Vagina (tissue), 2 donors: ENCODE measurements at regions not wholly inside any gene's neighbourhood (a gene's known extent, or its start where the extent isn't known, plus 50 kb on each side); places are given as distances from the start of the nearest gene placed in this dataset.

Source experiments
- DNase-seq, 2 donors: peaks; one replicate each; pipeline ENCODE4 v3.0.0-alpha.2; 2017; ENCODE audit errors: extremely low spot score in 2 of 2
- H3K27ac ChIP-seq: fragments of 200-600 bp; sonication (generic); one replicate; pipeline ENCODE4 v1.5.1; 2019
- H3K27me3 ChIP-seq: fragments of 200-600 bp; sonication (generic); one replicate; pipeline ENCODE4 v1.5.1; 2019
- H3K36me3 ChIP-seq, 2 donors: fragments of 200-600 bp; sonication (generic); one replicate each; pipeline ENCODE4 v1.5.1; 2017 to 2019
- H3K4me1 ChIP-seq: fragments of 200-600 bp; sonication (generic); one replicate; pipeline ENCODE4 v1.5.1; 2019
- H3K4me3 ChIP-seq, 2 donors: fragments of 200-600 bp; sonication (generic); 1 replicate in 1 of 2; 2 replicates in 1 of 2; pipeline ENCODE4 v1.5.1; 2016 to 2019
- H3K9me3 ChIP-seq: fragments of 200-600 bp; sonication (generic); one replicate; pipeline ENCODE4 v1.5.1; 2019
- CTCF ChIP-seq, 3 experiments: fragments of 450-650 bp in 2 of 3; fragments of 200-600 bp in 1 of 3; sonication (generic) in 1 of 3; IDR thresholded peaks; one replicate each; pipeline ENCODE4 v1.5.1; 2017 to 2019; ENCODE audit warnings: antibody characterized with exemption in 3 of 3, mild to moderate bottlenecking in 2 of 3, moderate library complexity in 2 of 3
- POLR2A ChIP-seq, 2 donors: fragments of 450-650 bp; IDR thresholded peaks; one replicate each; pipeline ENCODE4 v1.6.1; 2017; ENCODE audit warnings: antibody characterized with exemption in 2 of 2, mild to moderate bottlenecking in 2 of 2, moderate library complexity in 2 of 2
- POLR2AphosphoS5 ChIP-seq, 2 donors: sonication (generic); formaldehyde crosslinking; IDR thresholded peaks; one replicate each; pipeline ENCODE4 v1.9.0; 2017; ENCODE audit warnings: antibody characterized with exemption in 2 of 2, mild to moderate bottlenecking in 2 of 2, low read depth in 1 of 2; ENCODE audit not compliant: insufficient read depth in 1 of 2
- intact Hi-C: fragments of 100-400 bp; cut with DNase I; formaldehyde crosslinking; loops from one replicate; pipeline ENCODE4 v1.15.1; 2023

- Histone ChIP-seq H3K27ac (no peak overlapping the region), H3K27me3 (no peaks in the 10 kb centered on the region), H3K9me3 (no peaks in the 10 kb centered on the region), H3K4me1 (no peaks in the 10 kb centered on the region), H3K36me3 (no peaks in the 10 kb centered on the region), H3K4me3 (no peak overlapping the region)
- no peak for TF ChIP-seq CTCF (IDR thresholded peaks at IDR 0.05)
- TF ChIP-seq POLR2AphosphoS5 (IDR thresholded peaks at IDR 0.05; ENCODE audit: insufficient read depth in 1 of 2, low read depth in 1 of 2) = no peak
- TF ChIP-seq POLR2A (IDR thresholded peaks at IDR 0.05) = no peak
- intact Hi-C loops = no loop called here
- no peak for DNase-seq
Measured at GRCh38 chr21:36627242-36627641, 71.7 kb upstream of the SIM2 start.

GRCh38 chr21:36628106-36628505 is 70.8 kb upstream of the SIM2 start:
- Histone ChIP-seq H3K27ac (no peak overlapping the region), H3K4me3 (no peak overlapping the region), H3K4me1 (no peaks in the 10 kb centered on the region), H3K9me3 (no peaks in the 10 kb centered on the region), H3K27me3 (no peaks in the 10 kb centered on the region), H3K36me3 (no peaks in the 10 kb centered on the region)
- intact Hi-C loops = no loop called here
- no peak for TF ChIP-seq POLR2AphosphoS5 (IDR thresholded peaks at IDR 0.05; ENCODE audit: insufficient read depth in 1 of 2, low read depth in 1 of 2)
- no peak for TF ChIP-seq CTCF (IDR thresholded peaks at IDR 0.05)
- TF ChIP-seq POLR2A (IDR thresholded peaks at IDR 0.05) = no peak
- no peak for DNase-seq

GRCh38 chr21:36628761-36629460 is 70.0 kb upstream of the SIM2 start:
- Histone ChIP-seq H3K4me1 (no peaks in the 10 kb centered on the region), H3K27me3 (no peaks in the 10 kb centered on the region), H3K4me3 (no peak overlapping the region), H3K9me3 (no peaks in the 10 kb centered on the region), H3K27ac (no peak overlapping the region), H3K36me3 (no peaks in the 10 kb centered on the region)
- TF ChIP-seq CTCF (IDR thresholded peaks at IDR 0.05) (no peak), POLR2AphosphoS5 (IDR thresholded peaks at IDR 0.05; ENCODE audit: insufficient read depth in 1 of 2, low read depth in 1 of 2) (no peak), POLR2A (IDR thresholded peaks at IDR 0.05) (no peak)
- no peak for DNase-seq
- intact Hi-C loops = no loop called here

GRCh38 chr21:36630485-36631206 is 68.3 kb upstream of the SIM2 start:
- no peaks in the 10 kb centered on the region for H3K4me1 ChIP-seq
- no peak overlapping the region for H3K4me3 ChIP-seq
- intact Hi-C loops = no loop called here
- H3K36me3 ChIP-seq = no peaks in the 10 kb centered on the region
- no peaks in the 10 kb centered on the region for H3K9me3 ChIP-seq
- no peak overlapping the region for H3K27ac ChIP-seq
- no peaks in the 10 kb centered on the region for H3K27me3 ChIP-seq
- DNase-seq = no peak
- peak; percentile 37 to 61 (median 47) for TF ChIP-seq CTCF (IDR thresholded peaks at IDR 0.05)
- no peak for TF ChIP-seq POLR2AphosphoS5 (IDR thresholded peaks at IDR 0.05; ENCODE audit: insufficient read depth in 1 of 2, low read depth in 1 of 2)

GRCh38 chr21:36636016-36636415 is 62.9 kb upstream of the SIM2 start:
- H3K27ac ChIP-seq = no peak overlapping the region
- H3K9me3 ChIP-seq = no peaks in the 10 kb centered on the region
- intact Hi-C loops = no loop called here
- no peaks in the 10 kb centered on the region for H3K4me1 ChIP-seq
- H3K27me3 ChIP-seq = no peaks in the 10 kb centered on the region
- no peak overlapping the region for H3K4me3 ChIP-seq
- no peaks in the 10 kb centered on the region for H3K36me3 ChIP-seq
- TF ChIP-seq POLR2A (IDR thresholded peaks at IDR 0.05) = no peak
- TF ChIP-seq CTCF (IDR thresholded peaks at IDR 0.05) = no peak
- TF ChIP-seq POLR2AphosphoS5 (IDR thresholded peaks at IDR 0.05; ENCODE audit: insufficient read depth in 1 of 2, low read depth in 1 of 2) = no peak
- no peak for DNase-seq
